HepG2 (cell line): ENCODE measurements at regions not wholly inside any gene's neighbourhood (a gene's known extent, or its start where the extent isn't known, plus 50 kb on each side); places are given as distances from the start of the nearest gene placed in this dataset.

Source experiments
- AKNA ChIP-seq: sonication (generic); formaldehyde crosslinking; IDR thresholded peaks from 2 replicates; pipeline ENCODE4 v1.4.0; 2020; ENCODE audit warnings: missing genetic modification reagents, borderline replicate concordance
- REPIN1 ChIP-seq: sonication (generic); formaldehyde crosslinking; IDR thresholded peaks from 2 replicates; pipeline ENCODE4 v1.8.0; 2022; ENCODE audit warnings: missing genetic modification reagents, low read depth, mild to moderate bottlenecking, borderline replicate concordance
- STAT6 ChIP-seq: sonication (generic); formaldehyde crosslinking; IDR thresholded peaks from 2 replicates; pipeline ENCODE4 v1.4.0; 2020; ENCODE audit warnings: missing genetic modification reagents, mild to moderate bottlenecking, borderline replicate concordance
- ZFP36L2 ChIP-seq: sonication (generic); formaldehyde crosslinking; IDR thresholded peaks from 2 replicates; pipeline ENCODE4 v1.4.0; 2020; ENCODE audit warnings: missing genetic modification reagents
- ZFP37 ChIP-seq: sonication (generic); formaldehyde crosslinking; IDR thresholded peaks from 2 replicates; pipeline ENCODE4 v1.4.0; 2020; ENCODE audit warnings: missing genetic modification reagents, borderline replicate concordance
- ZNF652 ChIP-seq: IDR thresholded peaks from 2 replicates; pipeline ENCODE4 v1.6.1; 2016; ENCODE audit warnings: low read depth, borderline replicate concordance
- ZNF674 ChIP-seq: sonication (generic); formaldehyde crosslinking; IDR thresholded peaks from 2 replicates; pipeline ENCODE4 v1.5.0; 2020; ENCODE audit warnings: low read depth, mild to moderate bottlenecking, missing genetic modification reagents
- ZSCAN25 ChIP-seq: sonication (generic); formaldehyde crosslinking; IDR thresholded peaks from 2 replicates; pipeline ENCODE4 v1.8.0; 2022; ENCODE audit warnings: mild to moderate bottlenecking, missing genetic modification reagents

GRCh38 chr3:193983846-193984818, 151.8 kb upstream of the HES1 start (continued):
- TF ChIP-seq ZFP36L2 (CRISPR knock-in tag) (no peak), ZNF652 (CRISPR knock-in tag) (no peak), STAT6 (CRISPR knock-in tag) (no peak), ZFP37 (no peak), AKNA (CRISPR knock-in tag) (no peak), ZSCAN25 (no peak), REPIN1 (CRISPR knock-in tag) (no peak), ZNF674 (CRISPR knock-in tag) (no peak)
